ENCODE measurements at regions not wholly inside any gene's neighbourhood (a gene's known extent, or its start where the extent isn't known, plus 50 kb on each side); places are given as distances from the start of the nearest gene placed in this dataset.

DNA sequence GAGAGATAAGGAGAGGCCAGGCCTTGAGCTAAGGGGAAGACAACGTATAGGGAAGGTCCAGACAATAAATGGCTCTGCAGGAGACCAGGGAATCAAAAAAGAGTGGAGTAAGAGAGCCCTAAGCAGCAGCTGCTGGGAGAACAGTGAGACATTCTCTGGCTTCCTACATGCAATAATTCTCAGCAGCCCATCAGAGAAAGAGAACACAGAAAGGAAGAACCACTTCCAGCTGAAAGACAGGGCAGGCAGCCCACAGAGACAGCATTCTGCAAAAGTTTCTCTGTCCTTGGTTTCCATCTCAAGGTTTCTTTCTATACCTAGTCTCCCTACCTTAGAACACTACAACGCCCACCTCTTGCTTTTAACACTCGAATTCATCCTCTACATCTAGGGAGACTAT is 189.9 kb downstream of the DEPDC1B start:
- FAIRE-seq (no peak), ATAC-seq (no peak), DNase-seq (ENCODE audit: low read depth, low spot score) (no peak)
- CTCF ChIA-PET, result interaction anchor here (1.3 kb wide), 1 partner anchor 9 kb away, joined by 4 read pairs; no protein-coding TSS in a partner anchor
- Histone ChIP-seq H3K9me3 (replicated peaks; ENCODE audit: control insufficient read depth, insufficient read depth, low read length) (no peaks in the 10 kb centered on the region), H3K36me3 (ENCODE audit: control insufficient read depth in 2 of 2, insufficient read depth in 2 of 2, low read length in 1 of 2) (no peaks in the 10 kb centered on the region), H3K27me3 (replicated peaks in 1 of 2; ENCODE audit: control insufficient read depth in 2 of 2, insufficient read depth in 2 of 2, low read length in 1 of 2) (no peaks in the 10 kb centered on the region), H3K4me2 (ENCODE audit: control insufficient read depth, insufficient read depth) (no peak overlapping the region), H3K4me3 (no peak overlapping the region), H3K79me2 (ENCODE audit: control insufficient read depth, insufficient read depth, low read length) (peaks cover 4% of the 10 kb centered on the region), H3K9ac (ENCODE audit: control insufficient read depth, insufficient read depth, low read length) (no peak overlapping the region), H4K20me1 (ENCODE audit: control insufficient read depth, insufficient read depth) (no peaks in the 10 kb centered on the region), H3K27ac (ENCODE audit: control insufficient read depth, insufficient read depth) (no peak overlapping the region), H3K4me1 (ENCODE audit: control insufficient read depth, insufficient read depth, low read length) (peaks cover 16% of the 10 kb centered on the region), H2AFZ (ENCODE audit: control insufficient read depth, low read depth, low read length) (no peak overlapping the region)
- no TSS peak for BruUV-seq (replicated peaks)
- TF ChIP-seq BCL11A (IDR thresholded peaks at IDR 0.05; ENCODE audit: low read depth, low read length) (no peak), RCOR1 (conservative IDR thresholded peaks at IDR 0.05; ENCODE audit: low read depth, low read length) (no peak), POLR2AphosphoS2 (IDR thresholded peaks at IDR 0.05; ENCODE audit: low read depth, low read length) (no peak)
- SMC1A ChIA-PET (ENCODE audit: uncharacterized antibody, unreplicated experiment), result interaction anchor here (0.7 to 2.1 kb wide), 3 partner anchors 9 to 26 kb away, joined by 3 to 11 read pairs (median 6); no protein-coding TSS in a partner anchor
- intact Hi-C loops (cut with micrococcal nuclease; ENCODE audit: unreplicated experiment) (no loop called here), in situ Hi-C loops (cut with MboI) (no loop called here)
- RAD21 ChIA-PET (ENCODE audit: unreplicated experiment), result no interaction called here
- POLR2A ChIA-PET, result no interaction called here
- 48% methylated on average over 3 of the region's 3 CpGs for WGBS (ENCODE audit: insufficient coverage, insufficient replicate concordance, low lambda C conversion rate, missing lambda C conversion rate)

- ATAC-seq, result no peak
- Histone ChIP-seq H3K4me2 (ENCODE audit: control insufficient read depth, insufficient read depth) (no peak overlapping the region), H3K9ac (ENCODE audit: control insufficient read depth, insufficient read depth, low read length) (no peak overlapping the region), H3K27me3 (replicated peaks in 1 of 2; ENCODE audit: control insufficient read depth in 2 of 2, insufficient read depth in 2 of 2, low read length in 1 of 2) (no peaks in the 10 kb centered on the region), H3K4me3 (no peak overlapping the region), H3K9me3 (replicated peaks; ENCODE audit: control insufficient read depth, insufficient read depth, low read length) (no peaks in the 10 kb centered on the region), H3K4me1 (ENCODE audit: control insufficient read depth, insufficient read depth, low read length) (peaks cover 21% of the 10 kb centered on the region), H4K20me1 (ENCODE audit: control insufficient read depth, insufficient read depth) (no peaks in the 10 kb centered on the region), H3K27ac (ENCODE audit: control insufficient read depth, insufficient read depth) (no peak overlapping the region), H2AFZ (ENCODE audit: control insufficient read depth, low read depth, low read length) (no peak overlapping the region), H3K79me2 (ENCODE audit: control insufficient read depth, insufficient read depth, low read length) (peaks cover 4% of the 10 kb centered on the region), H3K36me3 (ENCODE audit: control insufficient read depth in 2 of 2, insufficient read depth in 2 of 2, low read length in 1 of 2) (no peaks in the 10 kb centered on the region)
- RAD21 ChIA-PET (ENCODE audit: unreplicated experiment), result no interaction called here
- in situ Hi-C loops (cut with MboI), result no loop called here
- intact Hi-C loops (cut with micrococcal nuclease; ENCODE audit: unreplicated experiment), result no loop called here
- DNase-seq (ENCODE audit: low read depth, low spot score), result no peak
- WGBS (ENCODE audit: insufficient coverage, insufficient replicate concordance, low lambda C conversion rate, missing lambda C conversion rate), result 96% methylated on average over 2 of the region's 2 CpGs
- SMC1A ChIA-PET (ENCODE audit: uncharacterized antibody, unreplicated experiment), result interaction anchor here (1.7 kb wide), 1 partner anchor 9 kb away, joined by 6 read pairs; no protein-coding TSS in a partner anchor
- CTCF ChIA-PET, result interaction anchor here (1.3 kb wide), 1 partner anchor 9 kb away, joined by 4 read pairs; no protein-coding TSS in a partner anchor
- BruUV-seq (replicated peaks), result no TSS peak
- POLR2A ChIA-PET, result no interaction called here
- FAIRE-seq, result no peak
- TF ChIP-seq, protein P1, sequence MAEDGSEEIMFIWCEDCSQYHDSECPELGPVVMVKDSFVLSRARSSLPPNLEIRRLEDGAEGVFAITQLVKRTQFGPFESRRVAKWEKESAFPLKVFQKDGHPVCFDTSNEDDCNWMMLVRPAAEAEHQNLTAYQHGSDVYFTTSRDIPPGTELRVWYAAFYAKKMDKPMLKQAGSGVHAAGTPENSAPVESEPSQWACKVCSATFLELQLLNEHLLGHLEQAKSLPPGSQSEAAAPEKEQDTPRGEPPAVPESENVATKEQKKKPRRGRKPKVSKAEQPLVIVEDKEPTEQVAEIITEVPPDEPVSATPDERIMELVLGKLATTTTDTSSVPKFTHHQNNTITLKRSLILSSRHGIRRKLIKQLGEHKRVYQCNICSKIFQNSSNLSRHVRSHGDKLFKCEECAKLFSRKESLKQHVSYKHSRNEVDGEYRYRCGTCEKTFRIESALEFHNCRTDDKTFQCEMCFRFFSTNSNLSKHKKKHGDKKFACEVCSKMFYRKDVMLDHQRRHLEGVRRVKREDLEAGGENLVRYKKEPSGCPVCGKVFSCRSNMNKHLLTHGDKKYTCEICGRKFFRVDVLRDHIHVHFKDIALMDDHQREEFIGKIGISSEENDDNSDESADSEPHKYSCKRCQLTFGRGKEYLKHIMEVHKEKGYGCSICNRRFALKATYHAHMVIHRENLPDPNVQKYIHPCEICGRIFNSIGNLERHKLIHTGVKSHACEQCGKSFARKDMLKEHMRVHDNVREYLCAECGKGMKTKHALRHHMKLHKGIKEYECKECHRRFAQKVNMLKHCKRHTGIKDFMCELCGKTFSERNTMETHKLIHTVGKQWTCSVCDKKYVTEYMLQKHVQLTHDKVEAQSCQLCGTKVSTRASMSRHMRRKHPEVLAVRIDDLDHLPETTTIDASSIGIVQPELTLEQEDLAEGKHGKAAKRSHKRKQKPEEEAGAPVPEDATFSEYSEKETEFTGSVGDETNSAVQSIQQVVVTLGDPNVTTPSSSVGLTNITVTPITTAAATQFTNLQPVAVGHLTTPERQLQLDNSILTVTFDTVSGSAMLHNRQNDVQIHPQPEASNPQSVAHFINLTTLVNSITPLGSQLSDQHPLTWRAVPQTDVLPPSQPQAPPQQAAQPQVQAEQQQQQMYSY (CRISPR knock-in tag; IDR thresholded peaks at IDR 0.05), result no peak
- TF ChIP-seq ZBTB40 (IDR thresholded peaks at IDR 0.05; ENCODE audit: borderline replicate concordance) (no peak), ZZZ3 (IDR thresholded peaks at IDR 0.05; ENCODE audit: control insufficient read depth, insufficient read length, low read depth) (no peak), KAT2A (conservative IDR thresholded peaks at IDR 0.05; ENCODE audit: control insufficient read depth, low read depth, low read length) (no peak), STAT3 (IDR thresholded peaks at IDR 0.05; ENCODE audit: low read depth, low read length) (no peak)
Observed at GRCh38 chr5:60509519-60509918, 190.4 kb downstream of the DEPDC1B start.
